ENCODE measurements at regions not wholly inside any gene's neighbourhood (a gene's known extent, or its start where the extent isn't known, plus 50 kb on each side); places are given as distances from the start of the nearest gene placed in this dataset.

DNA sequence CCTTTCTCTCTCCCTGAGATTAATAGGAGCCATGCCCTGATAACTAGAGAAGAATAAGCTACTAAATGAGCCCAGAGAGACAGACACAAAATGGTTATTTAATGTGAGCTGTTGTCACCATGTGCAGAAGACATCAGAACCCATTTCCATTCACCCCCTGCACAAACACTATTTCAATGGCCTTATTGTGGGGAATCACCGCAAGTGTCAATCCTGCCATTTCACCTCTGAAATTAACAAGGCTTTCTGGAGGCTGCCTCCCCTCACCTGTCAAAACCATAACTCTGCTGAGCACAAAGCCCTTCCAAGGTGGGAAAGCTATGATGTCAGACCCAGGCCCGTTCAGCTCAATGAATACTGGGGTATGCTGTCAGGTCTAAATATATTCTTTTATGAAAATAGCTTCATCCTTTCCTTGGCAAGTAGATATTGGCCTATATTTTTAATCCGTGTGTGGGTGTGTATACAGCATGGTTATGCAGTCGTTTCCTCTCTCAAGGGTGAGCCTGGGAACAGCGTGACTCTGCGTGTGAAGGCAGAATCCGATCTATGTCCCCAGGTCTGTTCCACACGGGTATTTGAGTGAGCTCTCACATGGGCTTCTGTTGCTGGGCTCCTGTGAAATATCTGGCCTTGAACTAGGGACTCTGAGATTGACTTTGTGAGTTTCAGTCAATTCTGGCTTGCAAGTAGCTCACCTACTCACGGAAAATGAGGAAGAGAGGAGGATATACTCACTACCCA is 266.3 kb downstream of the FBXW7 start:
- ATAC-seq: no peak
- TF ChIP-seq CSDC2 (CRISPR knock-in tag; IDR thresholded peaks at IDR 0.05) (no peak), ZC3H10 (CRISPR knock-in tag; IDR thresholded peaks at IDR 0.05) (no peak), GLIS3 (CRISPR knock-in tag; IDR thresholded peaks at IDR 0.05) (no peak), SNAI2 (CRISPR knock-in tag; IDR thresholded peaks at IDR 0.05) (no peak), OSR1 (CRISPR knock-in tag; IDR thresholded peaks at IDR 0.05) (no peak), ZFP30 (CRISPR knock-in tag; IDR thresholded peaks at IDR 0.05) (no peak), TCF4 (CRISPR knock-in tag; IDR thresholded peaks at IDR 0.05; ENCODE audit: borderline replicate concordance) (no peak)
- TF ChIP-seq, protein P1, sequence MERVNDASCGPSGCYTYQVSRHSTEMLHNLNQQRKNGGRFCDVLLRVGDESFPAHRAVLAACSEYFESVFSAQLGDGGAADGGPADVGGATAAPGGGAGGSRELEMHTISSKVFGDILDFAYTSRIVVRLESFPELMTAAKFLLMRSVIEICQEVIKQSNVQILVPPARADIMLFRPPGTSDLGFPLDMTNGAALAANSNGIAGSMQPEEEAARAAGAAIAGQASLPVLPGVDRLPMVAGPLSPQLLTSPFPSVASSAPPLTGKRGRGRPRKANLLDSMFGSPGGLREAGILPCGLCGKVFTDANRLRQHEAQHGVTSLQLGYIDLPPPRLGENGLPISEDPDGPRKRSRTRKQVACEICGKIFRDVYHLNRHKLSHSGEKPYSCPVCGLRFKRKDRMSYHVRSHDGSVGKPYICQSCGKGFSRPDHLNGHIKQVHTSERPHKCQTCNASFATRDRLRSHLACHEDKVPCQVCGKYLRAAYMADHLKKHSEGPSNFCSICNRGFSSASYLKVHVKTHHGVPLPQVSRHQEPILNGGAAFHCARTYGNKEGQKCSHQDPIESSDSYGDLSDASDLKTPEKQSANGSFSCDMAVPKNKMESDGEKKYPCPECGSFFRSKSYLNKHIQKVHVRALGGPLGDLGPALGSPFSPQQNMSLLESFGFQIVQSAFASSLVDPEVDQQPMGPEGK (CRISPR knock-in tag; IDR thresholded peaks at IDR 0.05; ENCODE audit: borderline replicate concordance): no peak

DNA sequence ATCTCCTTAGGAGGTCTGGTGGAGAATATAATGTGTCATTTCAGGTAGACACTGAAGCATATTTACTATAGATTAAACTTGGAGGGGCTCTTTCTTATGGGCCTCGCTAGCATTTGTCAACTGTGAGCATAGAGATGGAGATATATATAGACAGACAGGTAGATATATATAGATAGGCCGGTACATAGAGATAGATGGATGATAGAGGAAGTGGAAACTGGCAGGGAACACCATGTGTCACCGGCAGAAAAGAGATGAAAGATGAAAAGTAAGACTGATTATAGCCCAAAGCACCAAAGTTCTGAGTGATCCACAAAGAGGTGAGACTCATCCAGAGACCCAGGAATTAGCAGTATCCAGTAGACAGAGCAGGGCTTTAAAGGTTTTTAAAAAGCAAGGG is 268.1 kb downstream of the FBXW7 start:
- TF ChIP-seq ESRRG (CRISPR knock-in tag; IDR thresholded peaks at IDR 0.05) (no peak), ZFP3 (CRISPR knock-in tag; IDR thresholded peaks at IDR 0.05) (no peak), TCF4 (CRISPR knock-in tag; IDR thresholded peaks at IDR 0.05; ENCODE audit: borderline replicate concordance) (no peak), ZFP30 (CRISPR knock-in tag; IDR thresholded peaks at IDR 0.05) (no peak), OSR1 (CRISPR knock-in tag; IDR thresholded peaks at IDR 0.05) (no peak), ZNF70 (CRISPR knock-in tag; IDR thresholded peaks at IDR 0.05) (no peak), BACH2 (CRISPR knock-in tag; IDR thresholded peaks at IDR 0.05; ENCODE audit: borderline replicate concordance) (no peak)
- no peak for ATAC-seq

DNA sequence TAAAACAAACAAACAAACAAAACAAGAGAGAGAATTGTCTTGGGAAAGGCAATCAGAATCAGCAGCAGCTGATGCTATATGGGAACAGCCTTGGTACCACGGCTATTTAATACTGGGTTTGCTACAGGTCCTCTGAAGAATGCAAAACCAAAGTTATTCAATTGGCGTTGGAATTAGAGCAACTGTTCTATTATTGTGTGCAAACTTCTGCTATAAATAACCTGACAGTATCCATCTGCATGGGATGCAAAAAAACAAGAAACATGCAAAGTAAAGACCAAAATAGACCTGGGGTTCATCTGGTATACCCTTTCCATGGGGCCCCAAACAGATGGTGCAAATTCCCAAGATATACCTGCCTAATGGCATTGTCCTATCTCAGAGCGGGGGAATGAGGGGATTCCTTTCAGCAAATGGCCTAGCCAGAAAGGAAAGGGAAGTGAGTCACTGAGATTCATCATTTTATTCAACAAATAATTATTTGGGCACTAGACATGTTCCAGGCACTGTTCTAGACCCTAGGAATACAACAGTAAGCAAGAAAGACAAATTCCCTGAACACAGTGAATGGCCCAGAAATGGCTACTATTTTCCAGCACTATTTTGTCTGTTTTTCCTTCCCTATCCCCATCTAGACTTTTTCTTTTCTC is 268.9 kb downstream of the FBXW7 start:
- no peak for ATAC-seq
- TF ChIP-seq ESRRG (CRISPR knock-in tag; IDR thresholded peaks at IDR 0.05) (no peak), TCF4 (CRISPR knock-in tag; IDR thresholded peaks at IDR 0.05; ENCODE audit: borderline replicate concordance) (no peak), OSR1 (CRISPR knock-in tag; IDR thresholded peaks at IDR 0.05) (no peak), ARNTL (CRISPR knock-in tag; IDR thresholded peaks at IDR 0.05; ENCODE audit: borderline replicate concordance, low read depth) (no peak), ZNF565 (CRISPR knock-in tag; conservative IDR thresholded peaks at IDR 0.05; ENCODE audit: low read depth) (no peak), SNAI2 (CRISPR knock-in tag; IDR thresholded peaks at IDR 0.05) (no peak), ZNF70 (CRISPR knock-in tag; IDR thresholded peaks at IDR 0.05) (no peak), GLIS3 (CRISPR knock-in tag; IDR thresholded peaks at IDR 0.05) (no peak), BACH2 (CRISPR knock-in tag; IDR thresholded peaks at IDR 0.05; ENCODE audit: borderline replicate concordance) (no peak), ZFP30 (CRISPR knock-in tag; IDR thresholded peaks at IDR 0.05) (no peak), PPARA (CRISPR knock-in tag; IDR thresholded peaks at IDR 0.05; ENCODE audit: borderline replicate concordance) (no peak), CSDC2 (CRISPR knock-in tag; IDR thresholded peaks at IDR 0.05) (no peak)
- TF ChIP-seq, protein P2, sequence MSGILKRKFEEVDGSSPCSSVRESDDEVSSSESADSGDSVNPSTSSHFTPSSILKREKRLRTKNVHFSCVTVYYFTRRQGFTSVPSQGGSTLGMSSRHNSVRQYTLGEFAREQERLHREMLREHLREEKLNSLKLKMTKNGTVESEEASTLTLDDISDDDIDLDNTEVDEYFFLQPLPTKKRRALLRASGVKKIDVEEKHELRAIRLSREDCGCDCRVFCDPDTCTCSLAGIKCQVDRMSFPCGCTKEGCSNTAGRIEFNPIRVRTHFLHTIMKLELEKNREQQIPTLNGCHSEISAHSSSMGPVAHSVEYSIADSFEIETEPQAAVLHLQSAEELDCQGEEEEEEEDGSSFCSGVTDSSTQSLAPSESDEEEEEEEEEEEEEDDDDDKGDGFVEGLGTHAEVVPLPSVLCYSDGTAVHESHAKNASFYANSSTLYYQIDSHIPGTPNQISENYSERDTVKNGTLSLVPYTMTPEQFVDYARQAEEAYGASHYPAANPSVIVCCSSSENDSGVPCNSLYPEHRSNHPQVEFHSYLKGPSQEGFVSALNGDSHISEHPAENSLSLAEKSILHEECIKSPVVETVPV (CRISPR knock-in tag; IDR thresholded peaks at IDR 0.05): no peak
- TF ChIP-seq, protein P3, sequence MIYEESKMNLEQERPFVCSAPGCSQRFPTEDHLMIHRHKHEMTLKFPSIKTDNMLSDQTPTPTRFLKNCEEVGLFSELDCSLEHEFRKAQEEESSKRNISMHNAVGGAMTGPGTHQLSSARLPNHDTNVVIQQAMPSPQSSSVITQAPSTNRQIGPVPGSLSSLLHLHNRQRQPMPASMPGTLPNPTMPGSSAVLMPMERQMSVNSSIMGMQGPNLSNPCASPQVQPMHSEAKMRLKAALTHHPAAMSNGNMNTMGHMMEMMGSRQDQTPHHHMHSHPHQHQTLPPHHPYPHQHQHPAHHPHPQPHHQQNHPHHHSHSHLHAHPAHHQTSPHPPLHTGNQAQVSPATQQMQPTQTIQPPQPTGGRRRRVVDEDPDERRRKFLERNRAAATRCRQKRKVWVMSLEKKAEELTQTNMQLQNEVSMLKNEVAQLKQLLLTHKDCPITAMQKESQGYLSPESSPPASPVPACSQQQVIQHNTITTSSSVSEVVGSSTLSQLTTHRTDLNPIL (CRISPR knock-in tag; IDR thresholded peaks at IDR 0.05; ENCODE audit: low read depth): no peak
- TF ChIP-seq, protein P4, sequence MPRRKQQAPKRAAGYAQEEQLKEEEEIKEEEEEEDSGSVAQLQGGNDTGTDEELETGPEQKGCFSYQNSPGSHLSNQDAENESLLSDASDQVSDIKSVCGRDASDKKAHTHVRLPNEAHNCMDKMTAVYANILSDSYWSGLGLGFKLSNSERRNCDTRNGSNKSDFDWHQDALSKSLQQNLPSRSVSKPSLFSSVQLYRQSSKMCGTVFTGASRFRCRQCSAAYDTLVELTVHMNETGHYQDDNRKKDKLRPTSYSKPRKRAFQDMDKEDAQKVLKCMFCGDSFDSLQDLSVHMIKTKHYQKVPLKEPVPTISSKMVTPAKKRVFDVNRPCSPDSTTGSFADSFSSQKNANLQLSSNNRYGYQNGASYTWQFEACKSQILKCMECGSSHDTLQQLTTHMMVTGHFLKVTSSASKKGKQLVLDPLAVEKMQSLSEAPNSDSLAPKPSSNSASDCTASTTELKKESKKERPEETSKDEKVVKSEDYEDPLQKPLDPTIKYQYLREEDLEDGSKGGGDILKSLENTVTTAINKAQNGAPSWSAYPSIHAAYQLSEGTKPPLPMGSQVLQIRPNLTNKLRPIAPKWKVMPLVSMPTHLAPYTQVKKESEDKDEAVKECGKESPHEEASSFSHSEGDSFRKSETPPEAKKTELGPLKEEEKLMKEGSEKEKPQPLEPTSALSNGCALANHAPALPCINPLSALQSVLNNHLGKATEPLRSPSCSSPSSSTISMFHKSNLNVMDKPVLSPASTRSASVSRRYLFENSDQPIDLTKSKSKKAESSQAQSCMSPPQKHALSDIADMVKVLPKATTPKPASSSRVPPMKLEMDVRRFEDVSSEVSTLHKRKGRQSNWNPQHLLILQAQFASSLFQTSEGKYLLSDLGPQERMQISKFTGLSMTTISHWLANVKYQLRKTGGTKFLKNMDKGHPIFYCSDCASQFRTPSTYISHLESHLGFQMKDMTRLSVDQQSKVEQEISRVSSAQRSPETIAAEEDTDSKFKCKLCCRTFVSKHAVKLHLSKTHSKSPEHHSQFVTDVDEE (CRISPR knock-in tag; IDR thresholded peaks at IDR 0.05): no peak
- TF ChIP-seq, protein P5, sequence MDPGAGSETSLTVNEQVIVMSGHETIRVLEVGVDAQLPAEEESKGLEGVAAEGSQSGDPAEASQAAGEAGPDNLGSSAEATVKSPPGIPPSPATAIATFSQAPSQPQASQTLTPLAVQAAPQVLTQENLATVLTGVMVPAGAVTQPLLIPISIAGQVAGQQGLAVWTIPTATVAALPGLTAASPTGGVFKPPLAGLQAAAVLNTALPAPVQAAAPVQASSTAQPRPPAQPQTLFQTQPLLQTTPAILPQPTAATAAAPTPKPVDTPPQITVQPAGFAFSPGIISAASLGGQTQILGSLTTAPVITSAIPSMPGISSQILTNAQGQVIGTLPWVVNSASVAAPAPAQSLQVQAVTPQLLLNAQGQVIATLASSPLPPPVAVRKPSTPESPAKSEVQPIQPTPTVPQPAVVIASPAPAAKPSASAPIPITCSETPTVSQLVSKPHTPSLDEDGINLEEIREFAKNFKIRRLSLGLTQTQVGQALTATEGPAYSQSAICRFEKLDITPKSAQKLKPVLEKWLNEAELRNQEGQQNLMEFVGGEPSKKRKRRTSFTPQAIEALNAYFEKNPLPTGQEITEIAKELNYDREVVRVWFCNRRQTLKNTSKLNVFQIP (CRISPR knock-in tag; IDR thresholded peaks at IDR 0.05; ENCODE audit: borderline replicate concordance, low read depth): no peak
